ENCODE measurements at regions not wholly inside any gene's neighbourhood (a gene's known extent, or its start where the extent isn't known, plus 50 kb on each side); places are given as distances from the start of the nearest gene placed in this dataset.

DNA sequence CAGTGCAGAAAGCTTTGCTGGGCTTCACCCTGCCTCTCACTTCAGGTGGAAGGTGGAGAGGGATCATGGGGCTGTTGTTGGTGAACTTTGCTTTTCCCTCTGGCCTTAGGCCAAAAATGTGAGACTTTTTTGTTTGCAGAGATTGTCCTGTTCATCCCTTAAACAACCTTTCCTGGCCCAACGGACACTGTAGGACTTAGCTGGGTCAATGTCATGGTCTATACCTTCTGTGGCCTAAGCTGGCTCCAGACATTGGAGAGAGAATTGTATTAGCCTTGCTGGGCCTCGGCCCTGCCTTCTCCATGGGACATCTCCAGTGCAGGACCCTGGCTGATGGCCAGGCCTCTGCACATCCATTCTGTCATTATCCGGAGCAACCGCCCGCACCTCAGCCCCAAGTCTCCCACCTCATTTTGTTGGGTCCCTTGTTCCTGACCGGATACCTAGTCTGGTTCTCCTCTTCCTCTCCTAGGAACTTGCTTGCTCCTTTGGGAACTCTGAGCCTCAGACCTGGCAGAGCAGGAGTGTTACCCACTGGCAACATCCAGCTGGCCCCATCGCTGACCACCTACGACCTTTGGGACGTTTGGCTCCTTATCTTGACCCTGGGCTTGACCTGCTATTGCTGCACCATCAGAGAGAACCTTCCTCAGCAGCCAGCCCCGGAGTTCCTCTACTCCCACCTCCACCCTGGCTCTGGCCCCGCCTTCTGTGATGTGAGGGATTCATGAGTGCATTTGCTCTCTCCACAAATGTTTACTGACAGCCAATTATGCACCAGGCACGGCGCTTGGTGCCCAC, 128.2 kb downstream of the BANF2 start:
- no peak for TF ChIP-seq ZNF207 (IDR thresholded peaks at IDR 0.05; ENCODE audit: borderline replicate concordance)
- TF ChIP-seq GATAD1 (CRISPR knock-in tag; IDR thresholded peaks at IDR 0.05): no peak
- TF ChIP-seq, protein P1, sequence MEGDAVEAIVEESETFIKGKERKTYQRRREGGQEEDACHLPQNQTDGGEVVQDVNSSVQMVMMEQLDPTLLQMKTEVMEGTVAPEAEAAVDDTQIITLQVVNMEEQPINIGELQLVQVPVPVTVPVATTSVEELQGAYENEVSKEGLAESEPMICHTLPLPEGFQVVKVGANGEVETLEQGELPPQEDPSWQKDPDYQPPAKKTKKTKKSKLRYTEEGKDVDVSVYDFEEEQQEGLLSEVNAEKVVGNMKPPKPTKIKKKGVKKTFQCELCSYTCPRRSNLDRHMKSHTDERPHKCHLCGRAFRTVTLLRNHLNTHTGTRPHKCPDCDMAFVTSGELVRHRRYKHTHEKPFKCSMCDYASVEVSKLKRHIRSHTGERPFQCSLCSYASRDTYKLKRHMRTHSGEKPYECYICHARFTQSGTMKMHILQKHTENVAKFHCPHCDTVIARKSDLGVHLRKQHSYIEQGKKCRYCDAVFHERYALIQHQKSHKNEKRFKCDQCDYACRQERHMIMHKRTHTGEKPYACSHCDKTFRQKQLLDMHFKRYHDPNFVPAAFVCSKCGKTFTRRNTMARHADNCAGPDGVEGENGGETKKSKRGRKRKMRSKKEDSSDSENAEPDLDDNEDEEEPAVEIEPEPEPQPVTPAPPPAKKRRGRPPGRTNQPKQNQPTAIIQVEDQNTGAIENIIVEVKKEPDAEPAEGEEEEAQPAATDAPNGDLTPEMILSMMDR (CRISPR knock-in tag; IDR thresholded peaks at IDR 0.05): no peak
- TF ChIP-seq MLLT10 (CRISPR knock-in tag; IDR thresholded peaks at IDR 0.05): peak; percentile 25; the same call in 1 of the 2 replicates
- peak; percentile 66; the same call in 1 of the 2 replicates for TF ChIP-seq ZNF232 (CRISPR knock-in tag; IDR thresholded peaks at IDR 0.05; ENCODE audit: borderline replicate concordance)
- no peak for TF ChIP-seq POLR2AphosphoS5 (IDR thresholded peaks at IDR 0.05; ENCODE audit: low read depth, low read length)

All from HepG2 (cell line).